ENCODE measurements at regions not wholly inside any gene's neighbourhood (a gene's known extent, or its start where the extent isn't known, plus 50 kb on each side); places are given as distances from the start of the nearest gene placed in this dataset.

DNA sequence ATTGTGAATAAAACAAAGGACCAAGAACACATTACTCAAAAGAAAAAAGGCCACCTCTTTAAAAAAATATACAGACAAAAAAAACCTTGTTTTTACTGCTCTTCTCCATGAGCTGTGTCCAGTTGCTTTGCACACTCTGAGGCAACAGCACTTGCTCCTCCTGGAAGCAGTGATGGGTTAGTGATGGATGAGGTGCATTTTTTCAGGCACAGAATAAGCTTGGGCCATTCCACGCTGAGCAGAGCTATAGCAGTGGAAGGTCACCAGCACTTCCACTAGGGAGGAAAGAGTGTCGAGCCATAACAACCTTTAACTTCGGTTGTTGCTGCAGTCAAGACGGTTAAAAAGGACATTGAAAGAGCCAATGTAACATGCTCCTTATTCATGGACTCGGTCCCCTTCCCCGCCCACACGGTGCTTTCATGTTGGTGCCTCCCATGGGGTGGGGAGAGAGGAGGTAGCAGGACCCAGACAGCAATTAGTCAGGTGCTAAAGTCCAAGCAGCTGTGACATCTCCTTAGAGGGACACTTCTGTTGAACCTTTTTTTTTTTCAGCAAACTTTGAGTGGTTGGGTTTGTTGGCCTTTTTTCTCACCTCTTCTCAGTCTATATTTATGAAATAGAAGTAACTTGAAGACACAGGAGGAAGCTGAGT is 136.5 kb upstream of the ADARB2 start:
- no peak for DNase-seq (ENCODE audit: low spot score)

DNA sequence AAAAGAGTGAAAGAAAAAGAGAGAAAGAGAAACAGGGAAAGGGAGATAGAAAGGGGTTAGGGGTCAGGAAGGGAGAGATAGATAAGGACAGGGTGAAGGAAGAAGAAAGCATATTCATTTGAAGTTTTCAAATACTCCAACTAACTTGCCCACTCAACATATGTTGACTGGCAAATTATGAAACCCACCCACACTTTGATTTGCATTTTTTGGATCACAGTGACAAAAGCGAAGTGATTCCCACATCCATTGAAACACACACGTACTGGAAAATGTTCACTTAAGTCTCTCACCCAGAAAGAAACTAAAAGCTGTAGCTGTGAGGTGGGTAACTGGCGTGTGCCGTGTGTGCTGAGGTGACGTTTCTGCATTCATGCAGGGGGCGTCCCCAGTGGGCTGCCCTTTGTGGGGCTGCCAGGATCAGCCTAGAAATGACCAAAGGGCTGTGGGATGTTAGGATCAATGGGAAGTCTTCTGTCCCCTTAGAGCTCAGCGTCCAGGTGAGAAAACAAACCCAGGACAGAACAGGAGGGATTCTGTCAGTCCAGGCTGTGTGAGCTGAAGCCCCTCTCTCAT is 134.9 kb upstream of the ADARB2 start:
- no peak for DNase-seq (ENCODE audit: low spot score)

GRCh38 chr10:1870491-1870890 is 133.2 kb upstream of the ADARB2 start:
- no peak for DNase-seq (ENCODE audit: low spot score)

- no peak for DNase-seq (ENCODE audit: low spot score)
Measured at GRCh38 chr10:1869861-1870260, 132.5 kb upstream of the ADARB2 start.

GRCh38 chr10:1860351-1860750 is 123.0 kb upstream of the ADARB2 start:
- DNase-seq (ENCODE audit: low spot score) = no peak

- no peak for DNase-seq (ENCODE audit: low spot score)
Measured at GRCh38 chr10:1858547-1858946, 121.2 kb upstream of the ADARB2 start.

DNA sequence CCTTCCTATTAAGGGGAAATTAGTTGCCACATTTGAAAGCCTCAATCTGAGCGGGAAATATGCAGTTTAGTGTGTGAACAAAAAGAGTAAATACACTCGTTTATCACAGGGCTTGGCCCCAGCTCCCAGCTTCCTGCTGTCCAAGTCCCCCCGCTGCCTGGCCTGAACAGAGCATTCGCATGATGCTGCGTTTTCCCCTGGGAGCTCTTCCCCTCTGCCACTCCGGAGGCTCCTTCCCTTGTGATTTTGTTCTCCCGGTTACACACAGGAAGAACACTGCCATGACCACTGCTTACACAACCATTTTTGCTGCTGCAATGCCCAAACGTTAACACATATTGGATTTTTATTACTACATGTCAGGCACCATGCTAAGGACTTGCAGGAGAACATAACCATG is 120.7 kb upstream of the ADARB2 start:
- DNase-seq (ENCODE audit: low spot score) = no peak

- no peak for DNase-seq (ENCODE audit: low spot score)
Measured at GRCh38 chr10:1855911-1856310, 118.6 kb upstream of the ADARB2 start.

GRCh38 chr10:1854271-1854670 is 116.9 kb upstream of the ADARB2 start:
- DNase-seq (ENCODE audit: low spot score) = no peak

- DNase-seq (ENCODE audit: low spot score) = no peak
Measured at GRCh38 chr10:1853801-1854200, 116.5 kb upstream of the ADARB2 start.

DNA sequence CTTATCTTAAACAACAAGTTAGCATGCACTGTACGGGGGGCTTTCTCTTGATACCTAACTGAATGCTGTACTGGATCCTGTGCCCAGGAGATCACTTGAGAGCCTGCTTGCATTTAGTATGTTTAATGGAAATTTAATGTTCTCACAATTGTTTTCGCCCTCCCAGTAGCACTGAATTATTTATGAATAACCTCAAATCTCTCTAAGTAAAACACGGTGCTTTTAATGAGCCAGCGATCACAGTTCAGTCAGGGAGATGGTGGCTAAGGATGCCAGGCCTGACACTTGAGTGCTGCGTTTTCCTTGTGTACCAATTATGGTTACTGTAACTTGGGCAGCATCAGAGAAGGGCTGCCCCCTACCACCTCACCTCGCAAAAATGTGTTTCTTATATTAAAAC is 115.5 kb upstream of the ADARB2 start:
- no peak for DNase-seq (ENCODE audit: low spot score)

DNA sequence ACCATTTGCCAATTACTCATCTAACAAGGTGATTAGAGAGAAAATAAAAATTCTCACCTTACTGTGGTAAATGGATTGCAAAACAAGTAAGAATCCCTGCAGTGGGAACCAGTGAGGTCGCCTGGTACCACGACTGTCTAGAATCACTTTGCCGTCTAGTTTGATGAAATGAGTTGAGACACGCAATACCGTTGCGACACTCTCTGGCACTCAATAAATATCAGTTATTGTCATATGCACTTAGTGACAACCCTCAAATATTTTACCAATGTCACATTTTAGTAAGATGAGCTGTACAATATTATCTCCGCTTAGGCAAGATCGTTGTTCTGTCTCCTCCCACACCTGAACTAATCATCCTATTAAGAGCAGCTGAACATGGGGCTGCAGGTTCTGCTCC is 114.4 kb upstream of the ADARB2 start:
- no peak for DNase-seq (ENCODE audit: low spot score)

- no peak for DNase-seq (ENCODE audit: low spot score)
Measured at GRCh38 chr10:1850971-1851527, 113.7 kb upstream of the ADARB2 start.

DNA sequence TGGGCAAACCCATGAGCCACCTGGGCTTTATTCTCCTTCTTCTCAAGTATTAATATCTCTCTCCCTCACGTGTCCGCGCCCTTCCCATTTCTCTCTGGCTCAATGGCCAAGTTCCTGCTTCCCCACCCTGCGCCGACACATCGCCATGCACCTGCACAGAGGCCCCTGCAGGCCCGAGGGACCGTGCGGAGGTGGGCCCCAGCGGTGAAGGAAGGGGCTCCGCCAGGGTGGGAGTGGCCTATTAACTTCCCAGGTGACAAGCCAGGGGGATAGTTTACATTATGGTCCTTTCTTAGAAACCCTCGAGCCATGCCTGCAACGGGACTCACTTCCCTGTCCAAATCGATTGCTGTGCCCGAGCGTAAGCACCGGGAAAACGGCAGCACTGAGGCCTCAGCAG is 110.0 kb upstream of the ADARB2 start:
- no peak for DNase-seq (ENCODE audit: low spot score)

GRCh38 chr10:1846032-1846431 is 108.7 kb upstream of the ADARB2 start:
- DNase-seq (ENCODE audit: low spot score) = no peak

- DNase-seq (ENCODE audit: low spot score) = no peak
Measured at GRCh38 chr10:1841759-1842158, 104.4 kb upstream of the ADARB2 start.

DNA sequence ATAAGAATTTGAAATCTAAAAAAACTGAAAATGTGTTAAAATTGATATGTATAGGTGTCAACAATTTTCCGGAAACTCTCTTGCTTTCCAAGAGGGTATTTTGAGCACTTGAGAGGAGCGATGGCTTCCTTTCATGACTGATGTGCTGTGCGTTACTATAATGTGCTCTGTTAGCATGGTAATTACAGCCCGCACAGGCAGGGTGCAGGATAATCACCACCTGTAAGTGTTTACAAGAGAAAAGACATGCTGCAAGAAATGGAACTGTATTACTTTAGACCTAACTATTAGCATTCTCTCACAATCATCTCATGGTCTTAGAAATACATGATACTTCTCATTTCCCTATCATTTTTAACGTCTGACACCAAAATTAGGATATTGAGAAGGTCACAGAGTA is 92.4 kb upstream of the ADARB2 start:
- no peak for DNase-seq (ENCODE audit: low spot score)

- DNase-seq (ENCODE audit: low spot score) = no peak
Measured at GRCh38 chr10:1824928-1825327, 87.6 kb upstream of the ADARB2 start.

GRCh38 chr10:1814556-1814955 is 77.2 kb upstream of the ADARB2 start:
- no peak for DNase-seq (ENCODE audit: low spot score)

- DNase-seq (ENCODE audit: low spot score) = peak; percentile 14
Measured at GRCh38 chr10:1809139-1809741, 71.9 kb upstream of the ADARB2 start.

DNA sequence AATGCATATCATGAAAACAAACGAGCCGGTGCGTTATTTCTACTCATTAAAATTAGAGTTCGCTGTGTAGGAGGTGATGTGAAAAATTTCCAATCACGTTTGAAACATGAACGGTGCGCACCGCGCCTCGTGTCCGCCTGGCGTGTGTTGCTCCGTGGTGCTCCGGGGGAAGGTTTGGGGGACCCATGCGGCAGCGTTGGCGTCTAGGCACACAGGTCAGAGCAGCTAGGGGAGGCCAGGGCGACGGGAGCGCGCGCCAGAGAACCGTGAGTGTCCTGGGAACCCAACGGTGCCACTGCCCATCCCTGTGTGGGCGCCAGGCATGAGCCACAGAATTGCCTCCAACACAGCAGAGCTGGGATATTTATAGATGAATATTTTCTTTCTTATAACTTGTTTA is 70.6 kb upstream of the ADARB2 start:
- DNase-seq (ENCODE audit: low spot score) = no peak

- no peak for DNase-seq (ENCODE audit: low spot score)
Measured at GRCh38 chr10:1807196-1807595, 69.9 kb upstream of the ADARB2 start.

GRCh38 chr10:1802413-1802812 is 65.1 kb upstream of the ADARB2 start:
- DNase-seq (ENCODE audit: low spot score) = no peak

DNA sequence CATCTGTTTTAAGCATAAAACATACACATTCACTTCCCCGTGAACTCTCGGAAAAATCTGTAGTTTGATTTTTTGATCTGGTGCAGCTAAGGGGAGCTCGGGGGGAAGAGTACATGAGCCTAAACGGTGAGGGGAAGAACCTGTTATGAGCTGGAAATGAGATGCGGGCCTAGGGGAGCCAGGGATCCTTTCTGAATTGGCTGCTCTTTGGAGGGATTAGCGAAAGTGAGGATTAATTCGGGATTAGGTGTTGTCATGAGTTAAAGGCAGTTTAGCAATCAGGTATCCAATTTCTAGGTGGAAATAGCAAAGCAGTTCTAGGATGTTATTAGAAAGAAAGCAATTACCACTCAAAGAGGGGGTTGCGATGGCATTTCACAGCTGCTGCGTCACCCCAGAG is 51.1 kb upstream of the ADARB2 start:
- DNase-seq (ENCODE audit: low spot score) = no peak

Data from germinal center (tissue), 1 donor.